D721Med (cell line): ENCODE measurements at regions not wholly inside any gene's neighbourhood (a gene's known extent, or its start where the extent isn't known, plus 50 kb on each side); places are given as distances from the start of the nearest gene placed in this dataset.

Source experiments
- DNase-seq: peaks from one replicate; pipeline ENCODE4 v3.0.0; 2011; ENCODE audit warnings: low spot score; ENCODE audit not compliant: insufficient read length
- FAIRE-seq: peaks from 2 replicates; lab custom pipeline; 2011; peaks lifted over from hg19 to GRCh38; lab: Jason Lieb, UNC
- TF ChIP-seq, protein P1 (sequence below): IDR thresholded peaks from 2 replicates; pipeline ENCODE4 v1.5.1; 2012; ENCODE audit warnings: mild to moderate bottlenecking, control low read depth; ENCODE audit not compliant: insufficient read depth; ENCODE audit errors: missing control alignments

DNA sequence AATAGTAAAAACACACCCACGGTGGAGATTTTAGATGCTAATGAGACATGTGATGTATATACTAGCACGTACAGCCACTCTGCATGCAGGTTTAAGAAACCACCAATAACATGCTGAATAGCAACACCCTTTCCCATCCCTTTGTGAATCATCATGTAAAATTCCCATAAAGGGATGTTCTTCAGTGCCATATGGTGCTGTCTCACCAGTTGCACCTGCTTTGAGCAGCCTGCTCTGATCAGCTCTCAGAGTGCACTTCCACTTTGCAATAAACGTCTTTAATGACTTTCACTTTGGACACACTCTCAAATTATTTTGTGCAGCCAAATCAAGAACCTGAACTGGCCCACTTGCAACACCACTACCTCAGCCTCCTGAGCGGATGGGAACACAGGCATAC, 615.0 kb downstream of the ANKRD7 start:
- DNase-seq, result no peak
- FAIRE-seq, result no peak
- TF ChIP-seq, protein P1, sequence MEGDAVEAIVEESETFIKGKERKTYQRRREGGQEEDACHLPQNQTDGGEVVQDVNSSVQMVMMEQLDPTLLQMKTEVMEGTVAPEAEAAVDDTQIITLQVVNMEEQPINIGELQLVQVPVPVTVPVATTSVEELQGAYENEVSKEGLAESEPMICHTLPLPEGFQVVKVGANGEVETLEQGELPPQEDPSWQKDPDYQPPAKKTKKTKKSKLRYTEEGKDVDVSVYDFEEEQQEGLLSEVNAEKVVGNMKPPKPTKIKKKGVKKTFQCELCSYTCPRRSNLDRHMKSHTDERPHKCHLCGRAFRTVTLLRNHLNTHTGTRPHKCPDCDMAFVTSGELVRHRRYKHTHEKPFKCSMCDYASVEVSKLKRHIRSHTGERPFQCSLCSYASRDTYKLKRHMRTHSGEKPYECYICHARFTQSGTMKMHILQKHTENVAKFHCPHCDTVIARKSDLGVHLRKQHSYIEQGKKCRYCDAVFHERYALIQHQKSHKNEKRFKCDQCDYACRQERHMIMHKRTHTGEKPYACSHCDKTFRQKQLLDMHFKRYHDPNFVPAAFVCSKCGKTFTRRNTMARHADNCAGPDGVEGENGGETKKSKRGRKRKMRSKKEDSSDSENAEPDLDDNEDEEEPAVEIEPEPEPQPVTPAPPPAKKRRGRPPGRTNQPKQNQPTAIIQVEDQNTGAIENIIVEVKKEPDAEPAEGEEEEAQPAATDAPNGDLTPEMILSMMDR, result no peak

DNA sequence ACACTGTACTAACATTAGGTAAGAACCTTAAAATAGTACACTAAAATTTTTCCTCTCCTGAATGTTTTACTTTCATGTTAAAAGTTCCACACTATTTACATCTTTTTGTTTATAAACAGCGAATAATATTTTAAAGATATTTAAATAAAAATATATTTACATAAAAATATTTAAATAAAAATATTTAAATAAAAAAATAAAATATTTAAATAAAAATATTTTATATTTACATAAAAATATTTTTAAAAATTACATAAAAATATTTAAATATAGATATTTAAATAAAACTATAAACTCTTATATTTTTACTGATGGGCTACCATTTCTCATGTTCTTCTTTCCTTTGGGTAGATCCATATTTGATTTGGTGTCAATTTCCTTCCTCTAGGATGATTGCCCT, 619.0 kb downstream of the ANKRD7 start:
- TF ChIP-seq, protein P1, result no peak
- FAIRE-seq (no peak), DNase-seq (no peak)

DNA sequence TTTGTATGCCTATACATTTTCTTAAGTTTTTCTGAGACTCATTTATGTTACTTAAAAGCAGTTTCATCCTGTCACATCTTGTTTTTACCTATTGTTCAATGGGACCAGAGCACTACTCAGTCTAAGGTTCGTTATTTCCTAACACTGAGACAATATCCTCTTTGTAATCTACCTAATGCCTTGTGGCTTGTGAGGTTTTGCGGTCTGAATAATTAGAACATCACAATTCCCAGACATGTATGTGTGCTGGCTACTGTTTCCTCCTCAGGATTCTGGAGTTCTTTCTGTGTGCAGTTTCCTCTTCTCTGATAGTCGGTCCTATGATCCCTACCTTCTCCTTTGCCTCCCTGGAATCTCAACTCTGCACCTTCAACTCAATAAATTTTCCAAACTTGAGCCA, 620.2 kb downstream of the ANKRD7 start:
- no peak for DNase-seq
- TF ChIP-seq, protein P1, result no peak
- peak; percentile 86 for FAIRE-seq

DNA sequence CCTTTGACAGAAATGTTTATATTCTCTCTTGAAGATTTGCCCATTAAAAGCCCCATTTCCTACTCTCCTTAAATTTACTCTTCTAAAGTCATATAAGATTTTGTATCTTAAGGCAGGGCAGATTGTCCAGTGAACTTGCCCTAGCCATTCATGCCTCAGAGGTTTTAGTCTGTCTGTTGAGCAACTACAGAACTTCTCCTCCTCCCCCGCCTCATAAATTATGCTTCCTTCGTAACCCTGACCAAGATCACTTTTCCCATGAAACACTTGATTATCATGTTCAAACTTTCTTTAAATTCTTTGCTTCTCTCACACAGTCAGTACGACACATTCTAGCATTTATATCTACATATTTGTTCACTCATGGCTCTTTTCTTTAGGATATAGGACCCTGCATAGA, 621.3 kb downstream of the ANKRD7 start:
- TF ChIP-seq, protein P1, result no peak
- FAIRE-seq (no peak), DNase-seq (no peak)

DNA sequence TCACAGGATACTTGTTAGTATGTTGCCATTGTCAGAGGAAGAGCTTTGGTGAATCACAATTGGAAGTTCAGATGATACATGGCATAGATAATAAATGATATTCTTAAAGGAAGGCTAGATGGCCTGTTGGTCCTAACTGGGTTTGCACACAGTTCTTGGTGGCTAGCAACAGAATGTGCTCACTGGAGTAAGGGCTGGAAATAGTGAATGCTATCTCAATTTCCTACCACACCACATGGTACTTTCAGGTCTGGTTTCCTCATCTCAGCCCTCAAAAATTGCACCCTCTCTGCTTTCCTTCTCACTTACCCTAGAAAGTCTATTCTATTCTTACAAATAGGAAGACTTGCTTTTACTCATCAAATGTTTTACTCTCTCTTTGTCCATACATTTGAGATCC, 622.5 kb downstream of the ANKRD7 start:
- DNase-seq (no peak), FAIRE-seq (no peak)
- TF ChIP-seq, protein P1, result no peak

DNA sequence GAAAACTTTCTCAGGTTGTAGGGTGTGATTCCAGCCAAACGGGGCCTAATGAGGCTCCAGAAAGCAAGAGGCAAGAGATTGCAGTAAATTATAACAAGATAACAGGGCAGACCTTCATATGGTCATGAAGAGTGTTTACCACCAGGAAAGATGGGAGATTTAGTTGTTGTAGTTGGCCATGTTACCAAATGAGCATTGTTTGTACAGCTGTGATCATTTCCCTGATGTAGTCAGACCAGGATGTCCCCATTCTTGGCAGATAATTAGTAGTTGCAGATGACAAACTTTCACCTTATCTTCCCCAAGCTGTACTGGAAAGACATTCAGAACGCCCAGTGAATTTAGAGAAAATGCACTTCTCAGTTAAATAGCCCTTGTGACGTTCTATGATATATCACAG, 630.8 kb downstream of the ANKRD7 start:
- TF ChIP-seq, protein P1, result no peak
- no peak for FAIRE-seq
- DNase-seq, result no peak

DNA sequence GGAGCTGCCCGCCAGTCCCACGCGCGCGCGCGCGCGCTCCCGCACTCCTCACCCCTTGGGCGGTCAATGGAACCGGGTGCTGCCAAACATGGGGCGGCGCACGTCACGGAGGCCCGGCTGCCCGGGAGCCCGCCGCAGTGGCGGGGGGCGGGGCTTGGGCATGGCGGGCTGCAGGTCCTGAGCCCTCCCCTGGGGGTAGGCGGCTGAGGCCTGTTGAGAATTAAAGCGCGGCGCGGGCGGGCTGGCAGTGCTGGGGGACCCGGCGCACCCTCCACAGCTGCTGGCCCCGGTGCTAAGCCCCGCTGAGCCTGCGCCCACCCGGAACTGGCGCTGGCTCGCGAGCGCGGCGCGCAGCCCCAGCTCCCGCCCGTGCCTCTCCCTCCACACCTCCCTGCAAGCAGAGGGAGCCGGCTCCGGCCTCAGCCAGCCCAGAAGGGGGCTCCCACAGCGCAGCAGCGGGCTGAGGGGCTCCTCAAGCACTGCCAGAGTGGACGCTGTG, 634.2 kb downstream of the ANKRD7 start:
- TF ChIP-seq, protein P1, result no peak
- FAIRE-seq, result no peak

More for the DNA sequence above, 634.2 kb downstream of the ANKRD7 start:
- no peak for DNase-seq
